ENCODE measurements at regions not wholly inside any gene's neighbourhood (a gene's known extent, or its start where the extent isn't known, plus 50 kb on each side); places are given as distances from the start of the nearest gene placed in this dataset.

GRCh38 chr9:108441251-108441650 is 414.5 kb downstream of the ACTL7B start:
- peaks cover 75% of the 10 kb centered on the region for H3K4me1 Mint-ChIP-seq (ENCODE audit: unreplicated experiment)
- H3K9me3 Mint-ChIP-seq (ENCODE audit: unreplicated experiment), result no peaks in the 10 kb centered on the region
- no peaks in the 10 kb centered on the region for H3K36me3 Mint-ChIP-seq (ENCODE audit: unreplicated experiment)
- H3K27ac Mint-ChIP-seq (ENCODE audit: unreplicated experiment), result peak overlapping the region; percentile 90
- no peak for TF ChIP-seq CTCF (IDR thresholded peaks at IDR 0.05)
- H3K27me3 Mint-ChIP-seq (ENCODE audit: unreplicated experiment), result no peaks in the 10 kb centered on the region
- no peak overlapping the region for H3K4me3 Mint-ChIP-seq (ENCODE audit: unreplicated experiment)
- DNase-seq (ENCODE audit: extremely low spot score, unreplicated experiment), result no peak

GRCh38 chr9:108439947-108440346 is 415.8 kb downstream of the ACTL7B start:
- DNase-seq (ENCODE audit: extremely low spot score, unreplicated experiment), result no peak
- Mint-ChIP-seq H3K27ac (ENCODE audit: unreplicated experiment) (peak overlapping the region; percentile 90), H3K27me3 (ENCODE audit: unreplicated experiment) (no peaks in the 10 kb centered on the region), H3K9me3 (ENCODE audit: unreplicated experiment) (no peaks in the 10 kb centered on the region), H3K36me3 (ENCODE audit: unreplicated experiment) (no peaks in the 10 kb centered on the region), H3K4me3 (ENCODE audit: unreplicated experiment) (no peak overlapping the region), H3K4me1 (ENCODE audit: unreplicated experiment) (peaks cover 63% of the 10 kb centered on the region)
- no peak for TF ChIP-seq CTCF (IDR thresholded peaks at IDR 0.05)

GRCh38 chr9:108437656-108438055 is 418.1 kb downstream of the ACTL7B start:
- no peak for TF ChIP-seq CTCF (IDR thresholded peaks at IDR 0.05)
- H3K27ac Mint-ChIP-seq (ENCODE audit: unreplicated experiment), result no peak overlapping the region
- H3K36me3 Mint-ChIP-seq (ENCODE audit: unreplicated experiment), result no peaks in the 10 kb centered on the region
- no peaks in the 10 kb centered on the region for H3K9me3 Mint-ChIP-seq (ENCODE audit: unreplicated experiment)
- no peaks in the 10 kb centered on the region for H3K27me3 Mint-ChIP-seq (ENCODE audit: unreplicated experiment)
- H3K4me1 Mint-ChIP-seq (ENCODE audit: unreplicated experiment), result peaks cover 48% of the 10 kb centered on the region
- no peak for DNase-seq (ENCODE audit: extremely low spot score, unreplicated experiment)
- H3K4me3 Mint-ChIP-seq (ENCODE audit: unreplicated experiment), result no peak overlapping the region

- Mint-ChIP-seq H3K36me3 (ENCODE audit: unreplicated experiment) (no peaks in the 10 kb centered on the region), H3K27me3 (ENCODE audit: unreplicated experiment) (no peaks in the 10 kb centered on the region), H3K4me1 (ENCODE audit: unreplicated experiment) (peaks cover 36% of the 10 kb centered on the region), H3K27ac (ENCODE audit: unreplicated experiment) (no peak overlapping the region), H3K9me3 (ENCODE audit: unreplicated experiment) (peaks cover 10% of the 10 kb centered on the region), H3K4me3 (ENCODE audit: unreplicated experiment) (no peak overlapping the region)
- no peak for TF ChIP-seq CTCF (IDR thresholded peaks at IDR 0.05)
- no peak for DNase-seq (ENCODE audit: extremely low spot score, unreplicated experiment)
These were observed 419.3 kb downstream of the ACTL7B start for GRCh38 chr9:108436448-108436847.

GRCh38 chr9:108434502-108434901 is 421.3 kb downstream of the ACTL7B start:
- no peak overlapping the region for H3K27ac Mint-ChIP-seq (ENCODE audit: unreplicated experiment)
- H3K9me3 Mint-ChIP-seq (ENCODE audit: unreplicated experiment), result peaks cover 20% of the 10 kb centered on the region
- no peak for DNase-seq (ENCODE audit: extremely low spot score, unreplicated experiment)
- H3K4me1 Mint-ChIP-seq (ENCODE audit: unreplicated experiment), result peaks cover 16% of the 10 kb centered on the region
- H3K27me3 Mint-ChIP-seq (ENCODE audit: unreplicated experiment), result no peaks in the 10 kb centered on the region
- peaks cover 4% of the 10 kb centered on the region for H3K36me3 Mint-ChIP-seq (ENCODE audit: unreplicated experiment)
- H3K4me3 Mint-ChIP-seq (ENCODE audit: unreplicated experiment), result no peak overlapping the region
- no peak for TF ChIP-seq CTCF (IDR thresholded peaks at IDR 0.05)

Measured in osteocyte (in vitro differentiated cells).